Gastrocnemius medialis (tissue), 4 donors: ENCODE measurements at regions not wholly inside any gene's neighbourhood (a gene's known extent, or its start where the extent isn't known, plus 50 kb on each side); places are given as distances from the start of the nearest gene placed in this dataset.

ENCODE experiments used
- POLR2A ChIP-seq, 2 donors: fragments of 450-650 bp; IDR thresholded peaks; one replicate each; pipeline ENCODE4 v1.6.1; 2017; ENCODE audit warnings: antibody characterized with exemption in 2 of 2, mild to moderate bottlenecking in 2 of 2, moderate library complexity in 2 of 2
- TF ChIP-seq, protein P1 (sequence below), 5 experiments: fragments of 450-650 bp in 3 of 5; fragments of 200-600 bp in 2 of 5; sonication (generic) in 2 of 5; IDR thresholded peaks in 4 of 5; conservative IDR thresholded peaks in 1 of 5; 1 replicate in 4 of 5; 2 replicates in 1 of 5; pipeline ENCODE4 v1.5.1; 2016 to 2019; ENCODE audit warnings: antibody characterized with exemption in 5 of 5, mild to moderate bottlenecking in 3 of 5, moderate library complexity in 3 of 5

- TF ChIP-seq, protein P1, sequence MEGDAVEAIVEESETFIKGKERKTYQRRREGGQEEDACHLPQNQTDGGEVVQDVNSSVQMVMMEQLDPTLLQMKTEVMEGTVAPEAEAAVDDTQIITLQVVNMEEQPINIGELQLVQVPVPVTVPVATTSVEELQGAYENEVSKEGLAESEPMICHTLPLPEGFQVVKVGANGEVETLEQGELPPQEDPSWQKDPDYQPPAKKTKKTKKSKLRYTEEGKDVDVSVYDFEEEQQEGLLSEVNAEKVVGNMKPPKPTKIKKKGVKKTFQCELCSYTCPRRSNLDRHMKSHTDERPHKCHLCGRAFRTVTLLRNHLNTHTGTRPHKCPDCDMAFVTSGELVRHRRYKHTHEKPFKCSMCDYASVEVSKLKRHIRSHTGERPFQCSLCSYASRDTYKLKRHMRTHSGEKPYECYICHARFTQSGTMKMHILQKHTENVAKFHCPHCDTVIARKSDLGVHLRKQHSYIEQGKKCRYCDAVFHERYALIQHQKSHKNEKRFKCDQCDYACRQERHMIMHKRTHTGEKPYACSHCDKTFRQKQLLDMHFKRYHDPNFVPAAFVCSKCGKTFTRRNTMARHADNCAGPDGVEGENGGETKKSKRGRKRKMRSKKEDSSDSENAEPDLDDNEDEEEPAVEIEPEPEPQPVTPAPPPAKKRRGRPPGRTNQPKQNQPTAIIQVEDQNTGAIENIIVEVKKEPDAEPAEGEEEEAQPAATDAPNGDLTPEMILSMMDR (IDR thresholded peaks at IDR 0.05 in 4 of 5, conservative IDR thresholded peaks at IDR 0.05 in 1 of 5): no peak
- TF ChIP-seq POLR2A (IDR thresholded peaks at IDR 0.05): no peak
These were observed 166.0 kb upstream of the IGSF21 start for GRCh38 chr1:17941431-17942189.
